ENCODE measurements at regions not wholly inside any gene's neighbourhood (a gene's known extent, or its start where the extent isn't known, plus 50 kb on each side); places are given as distances from the start of the nearest gene placed in this dataset.
"Not testable (repeated sequence)": the region's sequence is repeated elsewhere in the genome, so short reads cannot be mapped to it uniquely, and the experiment has no call there.

GRCh38 chr20:51923633-51924032 lies 121.3 kb upstream of the SALL4 start:
- no peak for DNase-seq (ENCODE audit: low spot score)

GRCh38 chr20:51922812-51923211 lies 120.5 kb upstream of the SALL4 start:
- DNase-seq (ENCODE audit: low spot score), result not testable (repeated sequence)

GRCh38 chr20:51918561-51918960 lies 116.2 kb upstream of the SALL4 start:
- no peak for DNase-seq (ENCODE audit: low spot score)

GRCh38 chr20:51917886-51918535 lies 115.7 kb upstream of the SALL4 start:
- DNase-seq (ENCODE audit: low spot score), result no peak

GRCh38 chr20:51916244-51916643 lies 113.9 kb upstream of the SALL4 start:
- no peak for DNase-seq (ENCODE audit: low spot score)

- no peak for DNase-seq (ENCODE audit: low spot score)
Observed at GRCh38 chr20:51914758-51915157, 112.4 kb upstream of the SALL4 start.

- DNase-seq (ENCODE audit: low spot score), result peak; percentile 49
Observed at GRCh38 chr20:51910321-51911050, 108.2 kb upstream of the SALL4 start.

GRCh38 chr20:51906679-51907078 lies 104.4 kb upstream of the SALL4 start:
- no peak for DNase-seq (ENCODE audit: low spot score)

- DNase-seq (ENCODE audit: low spot score), result no peak
Observed at GRCh38 chr20:51906049-51906448, 103.7 kb upstream of the SALL4 start.

- DNase-seq (ENCODE audit: low spot score), result no peak
Observed at GRCh38 chr20:51902933-51903332, 100.6 kb upstream of the SALL4 start.

- no peak for DNase-seq (ENCODE audit: low spot score)
Observed at GRCh38 chr20:51900443-51900842, 98.1 kb upstream of the SALL4 start.

GRCh38 chr20:51899674-51900073 lies 97.4 kb upstream of the SALL4 start:
- DNase-seq (ENCODE audit: low spot score), result peak; percentile 62

- no peak for DNase-seq (ENCODE audit: low spot score)
Observed at GRCh38 chr20:51898788-51899187, 96.5 kb upstream of the SALL4 start.

- DNase-seq (ENCODE audit: low spot score), result no peak
Observed at GRCh38 chr20:51894619-51895018, 92.3 kb upstream of the SALL4 start.

GRCh38 chr20:51894201-51894600 lies 91.9 kb upstream of the SALL4 start:
- no peak for DNase-seq (ENCODE audit: low spot score)

- DNase-seq (ENCODE audit: low spot score), result no peak
Observed at GRCh38 chr20:51893723-51894122, 91.4 kb upstream of the SALL4 start.

- no peak for DNase-seq (ENCODE audit: low spot score)
Observed at GRCh38 chr20:51890003-51890402, 87.7 kb upstream of the SALL4 start.

- no peak for DNase-seq (ENCODE audit: low spot score)
Observed at GRCh38 chr20:51889466-51889865, 87.1 kb upstream of the SALL4 start.

- DNase-seq (ENCODE audit: low spot score), result no peak
Observed at GRCh38 chr20:51888291-51888690, 86.0 kb upstream of the SALL4 start.

- DNase-seq (ENCODE audit: low spot score), result no peak
Observed at GRCh38 chr20:51886891-51887608, 84.7 kb upstream of the SALL4 start.

GRCh38 chr20:51886341-51886740 lies 84.0 kb upstream of the SALL4 start:
- DNase-seq (ENCODE audit: low spot score), result no peak

- no peak for DNase-seq (ENCODE audit: low spot score)
Observed at GRCh38 chr20:51884561-51884960, 82.2 kb upstream of the SALL4 start.

- DNase-seq (ENCODE audit: low spot score), result no peak
Observed at GRCh38 chr20:51880188-51880587, 77.9 kb upstream of the SALL4 start.
